ENCODE measurements at regions not wholly inside any gene's neighbourhood (a gene's known extent, or its start where the extent isn't known, plus 50 kb on each side); places are given as distances from the start of the nearest gene placed in this dataset.
"Not testable (repeated sequence)": the region's sequence is repeated elsewhere in the genome, so short reads cannot be mapped to it uniquely, and the experiment has no call there.

DNA sequence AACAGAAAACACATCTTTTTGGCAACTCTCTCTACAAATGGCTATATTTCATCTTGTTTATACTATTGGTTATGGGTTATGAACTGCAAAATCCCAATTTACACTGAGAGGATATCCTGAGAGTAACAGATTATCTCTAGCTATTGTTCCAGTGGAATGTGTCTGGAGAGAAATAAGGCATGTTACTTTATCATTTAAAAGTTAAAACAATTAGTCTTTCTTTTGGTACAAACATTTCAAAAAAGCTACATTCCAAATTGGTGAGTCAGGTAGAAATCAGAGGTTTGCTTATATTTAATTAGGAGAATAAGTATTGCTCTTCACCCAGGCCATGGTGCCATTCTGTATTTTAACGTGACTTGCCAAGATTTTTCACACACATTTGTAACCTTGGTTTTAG is 411.6 kb downstream of the CCER1 start:
- no peak for DNase-seq
- intact Hi-C loops (cut with micrococcal nuclease) = no loop called here
- H3K4me3 ChIP-seq = no peak overlapping the region
- H3K36me3 ChIP-seq = no peaks in the 10 kb centered on the region
- H3K27me3 ChIP-seq (ENCODE audit: low read depth) = no peaks in the 10 kb centered on the region
- no peak overlapping the region for H3K27ac ChIP-seq (replicated peaks)
- no peaks in the 10 kb centered on the region for H3K9me3 ChIP-seq (replicated peaks)
- TF ChIP-seq, protein P1, sequence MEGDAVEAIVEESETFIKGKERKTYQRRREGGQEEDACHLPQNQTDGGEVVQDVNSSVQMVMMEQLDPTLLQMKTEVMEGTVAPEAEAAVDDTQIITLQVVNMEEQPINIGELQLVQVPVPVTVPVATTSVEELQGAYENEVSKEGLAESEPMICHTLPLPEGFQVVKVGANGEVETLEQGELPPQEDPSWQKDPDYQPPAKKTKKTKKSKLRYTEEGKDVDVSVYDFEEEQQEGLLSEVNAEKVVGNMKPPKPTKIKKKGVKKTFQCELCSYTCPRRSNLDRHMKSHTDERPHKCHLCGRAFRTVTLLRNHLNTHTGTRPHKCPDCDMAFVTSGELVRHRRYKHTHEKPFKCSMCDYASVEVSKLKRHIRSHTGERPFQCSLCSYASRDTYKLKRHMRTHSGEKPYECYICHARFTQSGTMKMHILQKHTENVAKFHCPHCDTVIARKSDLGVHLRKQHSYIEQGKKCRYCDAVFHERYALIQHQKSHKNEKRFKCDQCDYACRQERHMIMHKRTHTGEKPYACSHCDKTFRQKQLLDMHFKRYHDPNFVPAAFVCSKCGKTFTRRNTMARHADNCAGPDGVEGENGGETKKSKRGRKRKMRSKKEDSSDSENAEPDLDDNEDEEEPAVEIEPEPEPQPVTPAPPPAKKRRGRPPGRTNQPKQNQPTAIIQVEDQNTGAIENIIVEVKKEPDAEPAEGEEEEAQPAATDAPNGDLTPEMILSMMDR (IDR thresholded peaks at IDR 0.05; ENCODE audit: borderline replicate concordance) = no peak
- H3K4me1 ChIP-seq = no peaks in the 10 kb centered on the region

DNA sequence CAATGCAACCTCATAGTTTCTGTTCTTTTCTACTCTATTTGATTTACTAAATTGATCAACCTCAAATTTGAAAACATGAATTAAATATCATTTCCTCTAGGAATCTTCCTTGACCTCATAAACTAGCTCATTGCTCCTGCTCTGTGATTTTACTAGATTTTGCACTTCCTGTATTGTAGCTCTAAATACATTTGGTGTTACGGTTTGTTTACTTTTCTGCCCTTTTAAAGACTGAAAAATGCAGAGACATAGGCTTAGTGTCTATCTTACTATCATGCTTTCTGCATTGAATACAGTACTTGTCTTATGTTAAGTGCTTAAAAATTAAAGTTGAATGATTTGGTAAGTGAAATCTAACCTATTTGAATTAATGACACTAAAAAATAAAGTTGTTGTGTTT is 412.1 kb downstream of the CCER1 start:
- H3K4me1 ChIP-seq; H3K27me3 ChIP-seq (ENCODE audit: low read depth); H3K27ac ChIP-seq (replicated peaks); H3K36me3 ChIP-seq; DNase-seq; H3K4me3 ChIP-seq; intact Hi-C loops (cut with micrococcal nuclease); H3K9me3 ChIP-seq (replicated peaks): not testable (repeated sequence)

GRCh38 chr12:90533828-90534227 is 421.1 kb downstream of the CCER1 start:
- DNase-seq; H3K36me3 ChIP-seq; H3K9me3 ChIP-seq (replicated peaks); H3K4me3 ChIP-seq; H3K27me3 ChIP-seq (ENCODE audit: low read depth); intact Hi-C loops (cut with micrococcal nuclease); H3K4me1 ChIP-seq; H3K27ac ChIP-seq (replicated peaks): not testable (repeated sequence)

DNA sequence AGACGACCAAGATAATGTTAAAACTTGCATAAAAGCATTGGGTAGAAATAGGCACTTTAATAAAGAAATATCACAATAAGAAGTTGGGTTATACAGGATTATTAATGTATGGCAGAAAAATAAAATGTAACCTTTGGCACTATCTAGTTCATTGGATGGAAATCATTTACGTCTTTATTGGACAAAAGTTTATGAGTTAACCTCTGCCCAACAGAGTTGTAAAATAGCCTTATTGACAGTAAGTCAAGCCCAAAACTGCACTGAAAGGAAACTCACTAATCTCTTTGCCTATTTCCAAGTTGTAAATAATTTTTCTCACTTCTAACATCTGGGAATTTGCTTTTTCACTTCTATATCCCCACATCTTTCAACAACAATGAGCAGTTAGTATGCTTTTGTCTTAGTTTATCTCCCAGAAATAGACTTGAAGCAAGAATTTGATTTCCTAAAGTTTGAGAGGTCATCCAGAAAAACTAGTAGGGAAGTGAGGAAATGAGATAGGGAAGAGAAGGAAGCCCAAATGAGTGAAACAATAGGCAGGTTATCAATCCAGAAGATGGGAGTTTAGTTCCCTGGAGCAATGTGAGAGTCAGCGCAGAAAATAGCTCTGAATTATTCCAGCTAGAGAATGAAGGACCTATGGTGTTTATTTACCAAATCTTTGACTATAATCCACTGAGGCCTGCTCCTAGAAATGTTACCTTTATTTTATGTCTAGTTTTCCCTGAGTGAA is 434.8 kb downstream of the CCER1 start:
- Histone ChIP-seq H3K36me3 (no peaks in the 10 kb centered on the region), H3K27me3 (ENCODE audit: low read depth) (no peaks in the 10 kb centered on the region), H3K4me1 (peaks cover 11% of the 10 kb centered on the region), H3K9me3 (replicated peaks) (no peaks in the 10 kb centered on the region), H3K4me3 (no peak overlapping the region), H3K27ac (replicated peaks) (no peak overlapping the region)
- TF ChIP-seq, protein P1 (IDR thresholded peaks at IDR 0.05; ENCODE audit: borderline replicate concordance) = no peak
- intact Hi-C loops (cut with micrococcal nuclease) = no loop called here
- no peak for DNase-seq

DNA sequence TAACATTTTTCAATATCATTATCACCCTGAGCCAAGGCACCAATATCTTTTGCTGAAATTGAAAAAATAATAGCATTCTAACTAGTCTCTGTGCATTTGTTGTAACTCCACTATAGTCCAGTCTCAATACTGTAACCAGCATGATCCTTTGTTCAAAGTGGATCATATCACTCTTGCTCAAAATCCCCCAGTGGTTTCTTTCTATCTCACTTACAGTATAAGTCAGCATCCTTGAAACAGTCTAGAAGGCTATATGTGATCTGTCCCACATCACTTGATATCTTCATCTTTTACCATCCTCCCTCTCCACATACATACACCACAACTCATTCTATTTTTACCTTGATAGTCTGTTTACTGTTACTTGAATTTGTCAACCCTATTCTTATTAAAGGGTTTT is 435.7 kb downstream of the CCER1 start:
- Histone ChIP-seq H3K4me3 (no peak overlapping the region), H3K4me1 (peaks cover 20% of the 10 kb centered on the region), H3K9me3 (replicated peaks) (no peaks in the 10 kb centered on the region), H3K36me3 (no peaks in the 10 kb centered on the region), H3K27me3 (ENCODE audit: low read depth) (no peaks in the 10 kb centered on the region), H3K27ac (replicated peaks) (no peak overlapping the region)
- DNase-seq = no peak
- intact Hi-C loops (cut with micrococcal nuclease) = no loop called here
- TF ChIP-seq, protein P1 (IDR thresholded peaks at IDR 0.05; ENCODE audit: borderline replicate concordance) = no peak

DNA sequence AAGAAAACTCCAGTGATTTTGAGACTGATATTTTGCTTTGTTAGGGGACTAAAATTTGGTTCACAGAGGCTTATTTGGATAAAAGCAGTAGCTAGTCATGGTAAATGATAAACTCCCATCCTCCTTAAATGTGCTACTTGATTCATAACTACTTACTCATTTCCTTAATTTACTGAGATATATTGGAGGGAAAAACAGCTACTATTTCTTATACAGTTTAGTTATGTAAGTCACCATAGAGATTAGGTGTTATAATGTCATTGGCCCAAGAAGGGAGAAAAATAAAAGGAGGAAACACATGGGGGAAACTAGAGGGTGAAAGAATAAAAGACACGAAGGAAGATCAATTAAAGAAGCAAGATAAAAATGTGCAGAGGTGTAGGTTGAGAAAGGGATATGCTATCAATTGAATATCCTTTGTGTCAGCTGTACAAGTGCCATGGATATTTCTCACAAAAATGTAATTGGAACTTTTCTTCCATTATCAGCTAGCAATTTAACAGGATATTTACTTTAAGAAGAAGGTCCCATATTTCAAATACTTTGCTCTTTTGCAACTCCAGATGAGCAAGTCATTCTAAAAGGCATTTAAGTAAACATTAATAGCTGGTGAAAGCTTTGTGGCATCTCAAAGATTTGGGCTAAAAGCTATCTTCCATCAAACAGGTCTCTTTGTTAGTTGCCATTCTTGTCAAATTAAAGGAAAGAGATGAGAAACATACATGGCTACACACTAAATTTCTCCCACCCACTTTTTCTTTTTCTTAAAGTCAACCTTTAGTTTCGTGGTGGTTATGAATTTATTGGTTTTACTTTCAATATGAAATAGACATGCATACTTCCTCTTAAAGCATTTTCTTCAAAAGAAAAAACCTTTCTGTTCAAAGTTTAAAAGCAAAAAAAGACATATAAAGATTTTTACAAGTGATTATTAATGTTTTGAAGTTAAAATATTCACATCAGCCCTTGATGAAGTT is 439.5 kb downstream of the CCER1 start:
- TF ChIP-seq, protein P1 (IDR thresholded peaks at IDR 0.05; ENCODE audit: borderline replicate concordance) = no peak
- Histone ChIP-seq H3K27me3 (ENCODE audit: low read depth) (no peaks in the 10 kb centered on the region), H3K36me3 (no peaks in the 10 kb centered on the region), H3K27ac (replicated peaks) (no peak overlapping the region), H3K4me3 (no peak overlapping the region), H3K9me3 (replicated peaks) (no peaks in the 10 kb centered on the region), H3K4me1 (peaks cover 22% of the 10 kb centered on the region)
- DNase-seq = no peak
- intact Hi-C loops (cut with micrococcal nuclease) = no loop called here

Measured in left ventricle myocardium inferior (tissue), 1 donor.